Activated T-cell treated with anti-CD3 and anti-CD28 coated beads, Interleukin-2, amount 50 U/mL, for 4 hours (primary cell): ENCODE measurements at regions not wholly inside any gene's neighbourhood (a gene's known extent, or its start where the extent isn't known, plus 50 kb on each side); places are given as distances from the start of the nearest gene placed in this dataset.

Experiments used
- ATAC-seq, 2 donors: fragments of 200-7000 bp; cut with Tn5 transposase; one replicate each; pipeline ENCODE4 v1.10.0; 2021
- DNase-seq: peaks from one replicate; pipeline ENCODE4 v3.0.0-alpha.2; 2020
- H3K27me3 Mint-ChIP-seq: one replicate; pipeline ENCODE4 v1.8.0; 2021; ENCODE audit warnings: low read depth, mixed read lengths
- H3K36me3 Mint-ChIP-seq: one replicate; pipeline ENCODE4 v1.8.0; 2022; ENCODE audit warnings: mixed read lengths; ENCODE audit not compliant: insufficient read depth
- H3K4me1 Mint-ChIP-seq: one replicate; pipeline ENCODE4 v1.8.0; 2021; ENCODE audit warnings: low read depth, mixed read lengths
- H3K4me3 Mint-ChIP-seq: one replicate; pipeline ENCODE4 v1.8.0; 2021; ENCODE audit warnings: mild to moderate bottlenecking, moderate library complexity, mixed read lengths
- H3K9me3 Mint-ChIP-seq: one replicate; pipeline ENCODE4 v1.8.0; 2021; ENCODE audit warnings: mixed read lengths

DNA sequence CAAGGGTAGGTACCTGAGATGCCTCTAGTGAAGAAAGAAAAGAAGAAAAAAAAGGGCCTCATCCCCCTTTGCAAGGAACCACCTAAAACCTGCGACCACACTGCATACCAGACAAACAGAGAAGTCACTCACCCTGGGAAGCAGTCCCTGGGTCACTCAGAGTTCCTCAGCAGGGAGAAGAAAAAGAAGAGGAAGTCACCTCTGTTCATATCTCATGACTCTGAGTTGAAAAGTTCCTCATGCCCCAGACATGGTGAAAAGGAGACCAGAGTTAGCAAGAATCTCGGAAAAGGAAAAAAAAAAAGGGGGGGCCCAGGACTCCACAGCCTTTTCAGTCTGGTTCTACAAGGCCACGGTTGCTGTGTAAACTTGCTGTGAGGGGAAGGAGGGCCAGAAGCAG, 478.4 kb upstream of the NRXN1 start:
- Mint-ChIP-seq H3K9me3 (peaks cover 21% of the 10 kb centered on the region), H3K27me3 (no peaks in the 10 kb centered on the region), H3K4me1 (no peaks in the 10 kb centered on the region), H3K36me3 (no peaks in the 10 kb centered on the region), H3K4me3 (no peak overlapping the region)
- DNase-seq (no peak), ATAC-seq (no peak)

DNA sequence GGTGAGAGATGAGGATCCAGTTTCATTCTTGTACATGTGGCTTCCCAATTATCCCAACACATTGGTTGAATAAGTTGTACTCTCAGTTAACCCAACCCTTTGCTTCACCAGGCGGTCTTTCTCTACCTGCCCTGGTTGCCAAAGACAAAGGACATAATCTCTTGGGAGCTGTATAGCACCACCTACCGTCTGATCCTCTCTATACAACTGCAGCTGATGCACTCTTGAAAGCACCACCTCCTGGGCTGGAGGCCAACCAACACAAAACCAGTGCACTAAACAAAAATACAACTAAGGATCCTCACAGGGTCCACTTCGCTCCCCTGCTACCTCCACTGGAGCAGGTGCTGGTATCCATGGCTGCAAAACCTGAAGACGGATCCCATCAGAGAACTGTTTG, 473.6 kb upstream of the NRXN1 start:
- no peak for DNase-seq
- no peak overlapping the region for H3K4me3 Mint-ChIP-seq
- no peaks in the 10 kb centered on the region for H3K36me3 Mint-ChIP-seq
- peaks cover 11% of the 10 kb centered on the region for H3K9me3 Mint-ChIP-seq
- no peaks in the 10 kb centered on the region for H3K4me1 Mint-ChIP-seq
- no peaks in the 10 kb centered on the region for H3K27me3 Mint-ChIP-seq
- no peak for ATAC-seq

- Mint-ChIP-seq H3K4me1 (no peaks in the 10 kb centered on the region), H3K27me3 (no peaks in the 10 kb centered on the region), H3K36me3 (no peaks in the 10 kb centered on the region), H3K4me3 (no peak overlapping the region), H3K9me3 (peaks cover 25% of the 10 kb centered on the region)
- ATAC-seq (no peak), DNase-seq (no peak)
Measured at GRCh38 chr2:51490576-51491234, 458.8 kb upstream of the NRXN1 start.

- Mint-ChIP-seq H3K4me3 (no peak overlapping the region), H3K4me1 (no peaks in the 10 kb centered on the region), H3K36me3 (no peaks in the 10 kb centered on the region), H3K27me3 (no peaks in the 10 kb centered on the region), H3K9me3 (peaks cover 18% of the 10 kb centered on the region)
- no peak for ATAC-seq
- no peak for DNase-seq
Measured at GRCh38 chr2:51484605-51485004, 452.7 kb upstream of the NRXN1 start.

- Mint-ChIP-seq H3K9me3 (peaks cover 18% of the 10 kb centered on the region), H3K27me3 (no peaks in the 10 kb centered on the region), H3K4me3 (no peak overlapping the region), H3K4me1 (no peaks in the 10 kb centered on the region), H3K36me3 (no peaks in the 10 kb centered on the region)
- DNase-seq (no peak), ATAC-seq (no peak)
Measured at GRCh38 chr2:51483720-51484119, 451.8 kb upstream of the NRXN1 start.

DNA sequence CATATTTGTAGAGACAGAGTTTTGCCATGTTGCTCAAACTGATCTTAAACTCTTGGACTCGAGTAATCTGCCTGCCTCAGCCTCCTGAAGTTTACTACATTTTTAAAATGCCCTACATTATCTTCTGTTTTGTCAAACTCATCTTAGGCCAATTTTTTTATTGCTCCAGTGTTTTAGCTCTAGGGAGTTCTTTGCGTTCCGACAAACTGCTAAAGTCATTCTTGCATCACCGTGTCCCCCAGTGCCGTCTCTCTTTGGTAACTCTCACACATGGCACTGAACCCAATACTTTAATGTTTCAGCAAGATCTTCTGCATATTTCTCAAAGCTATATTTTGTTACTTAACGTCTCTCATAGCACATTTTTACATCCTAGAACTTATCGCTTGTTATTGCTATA, 440.9 kb upstream of the NRXN1 start:
- Mint-ChIP-seq H3K4me3 (no peak overlapping the region), H3K4me1 (no peaks in the 10 kb centered on the region), H3K36me3 (no peaks in the 10 kb centered on the region), H3K9me3 (peaks cover 17% of the 10 kb centered on the region), H3K27me3 (no peaks in the 10 kb centered on the region)
- DNase-seq (no peak), ATAC-seq (no peak)

- Mint-ChIP-seq H3K4me1 (no peaks in the 10 kb centered on the region), H3K36me3 (no peaks in the 10 kb centered on the region), H3K9me3 (peaks cover 17% of the 10 kb centered on the region), H3K27me3 (no peaks in the 10 kb centered on the region), H3K4me3 (no peak overlapping the region)
- DNase-seq (no peak), ATAC-seq (no peak)
Measured at GRCh38 chr2:51472300-51472699, 440.4 kb upstream of the NRXN1 start.

- no peak for DNase-seq
- Mint-ChIP-seq H3K36me3 (no peaks in the 10 kb centered on the region), H3K9me3 (peaks cover 17% of the 10 kb centered on the region), H3K4me1 (no peaks in the 10 kb centered on the region), H3K27me3 (no peaks in the 10 kb centered on the region), H3K4me3 (no peak overlapping the region)
- ATAC-seq, result no peak
Measured at GRCh38 chr2:51469102-51469501, 437.2 kb upstream of the NRXN1 start.

DNA sequence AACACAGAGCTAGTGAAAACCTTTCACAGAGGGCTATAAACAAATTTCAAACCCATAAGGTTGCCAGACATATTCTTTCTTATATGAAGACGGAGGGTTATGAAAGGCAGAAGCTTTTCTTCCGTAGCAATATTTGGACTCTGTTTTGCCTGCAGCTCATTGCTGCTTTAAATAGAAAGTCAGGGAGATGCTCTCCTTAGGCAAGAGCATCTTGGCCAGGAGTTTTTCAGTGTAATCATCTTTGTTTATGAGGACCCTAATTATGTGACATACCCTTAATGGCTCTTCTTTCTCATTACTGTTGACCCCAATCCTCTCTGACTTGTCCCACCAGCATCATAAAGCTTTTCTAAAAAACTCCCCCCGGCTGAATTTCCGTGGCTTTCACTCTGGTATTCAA, 433.4 kb upstream of the NRXN1 start:
- DNase-seq (no peak), ATAC-seq (no peak)
- Mint-ChIP-seq H3K9me3 (peaks cover 7% of the 10 kb centered on the region), H3K4me1 (no peaks in the 10 kb centered on the region), H3K36me3 (no peaks in the 10 kb centered on the region), H3K27me3 (no peaks in the 10 kb centered on the region), H3K4me3 (no peak overlapping the region)

DNA sequence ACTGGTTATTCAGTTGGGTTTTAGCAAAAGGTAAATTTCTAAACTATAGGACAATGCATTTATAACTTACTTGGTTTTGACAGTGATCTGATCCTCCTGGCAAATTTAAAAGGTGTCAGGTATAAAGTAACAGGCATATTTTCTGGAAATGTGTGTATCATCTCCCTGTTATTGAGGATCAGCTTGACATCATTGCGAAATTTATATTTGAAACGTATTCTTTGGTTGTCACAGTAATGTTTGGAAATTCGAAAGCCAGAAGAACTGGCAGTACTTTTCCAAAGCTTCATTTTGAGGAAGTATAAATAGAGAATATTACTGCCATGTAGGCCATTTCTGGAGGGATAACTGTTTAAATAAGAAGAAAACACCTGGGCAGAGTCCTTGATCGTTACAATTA, 422.2 kb upstream of the NRXN1 start:
- no peak overlapping the region for H3K4me3 Mint-ChIP-seq
- ATAC-seq (no peak), DNase-seq (no peak)
- no peaks in the 10 kb centered on the region for H3K36me3 Mint-ChIP-seq
- peaks cover 11% of the 10 kb centered on the region for H3K9me3 Mint-ChIP-seq
- no peaks in the 10 kb centered on the region for H3K4me1 Mint-ChIP-seq
- no peaks in the 10 kb centered on the region for H3K27me3 Mint-ChIP-seq

DNA sequence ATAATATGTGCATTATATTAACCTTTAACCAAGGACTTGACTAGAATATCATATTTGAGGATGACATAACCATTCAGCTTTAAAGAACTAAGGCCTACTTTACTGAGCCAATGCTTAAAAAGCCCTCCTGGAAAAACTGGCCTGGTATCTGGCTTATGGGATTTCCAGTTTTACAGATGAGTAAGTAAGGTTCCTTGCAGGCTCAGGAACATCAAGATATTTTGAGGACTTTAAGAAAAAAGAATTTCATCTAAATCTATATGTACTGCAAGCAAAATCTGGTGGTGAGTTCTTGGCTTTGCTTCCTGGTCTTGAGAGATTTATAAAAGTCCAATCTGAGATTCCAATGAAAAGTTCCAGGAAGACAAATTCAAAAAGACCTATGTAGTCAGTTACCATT, 417.0 kb upstream of the NRXN1 start:
- Mint-ChIP-seq H3K4me1 (no peaks in the 10 kb centered on the region), H3K9me3 (peaks cover 14% of the 10 kb centered on the region), H3K4me3 (no peak overlapping the region), H3K36me3 (no peaks in the 10 kb centered on the region), H3K27me3 (no peaks in the 10 kb centered on the region)
- ATAC-seq, result no peak
- DNase-seq, result no peak

DNA sequence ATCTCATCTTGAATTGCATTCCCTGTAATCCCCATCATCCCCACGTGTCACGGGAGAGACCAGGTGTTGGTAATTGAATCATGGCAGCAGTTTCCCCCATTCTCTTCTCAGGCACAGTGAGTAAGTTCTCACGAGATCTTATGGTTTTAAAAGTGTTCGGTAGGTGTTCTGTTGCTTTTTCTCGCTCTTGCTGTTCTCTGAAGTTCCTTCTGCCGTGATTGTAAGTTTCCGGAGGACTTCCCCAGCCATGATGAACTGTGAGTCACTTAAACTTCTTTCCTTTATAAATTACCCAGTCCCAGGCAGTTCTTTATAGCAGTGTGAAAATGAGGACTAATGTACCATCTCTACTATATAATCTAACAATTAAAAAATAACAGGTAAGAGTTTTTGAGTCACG, 409.9 kb upstream of the NRXN1 start:
- H3K4me3 Mint-ChIP-seq, result no peak overlapping the region
- ATAC-seq (no peak), DNase-seq (no peak)
- H3K27me3 Mint-ChIP-seq, result no peaks in the 10 kb centered on the region
- no peaks in the 10 kb centered on the region for H3K36me3 Mint-ChIP-seq
- H3K4me1 Mint-ChIP-seq, result no peaks in the 10 kb centered on the region
- peaks cover 6% of the 10 kb centered on the region for H3K9me3 Mint-ChIP-seq

DNA sequence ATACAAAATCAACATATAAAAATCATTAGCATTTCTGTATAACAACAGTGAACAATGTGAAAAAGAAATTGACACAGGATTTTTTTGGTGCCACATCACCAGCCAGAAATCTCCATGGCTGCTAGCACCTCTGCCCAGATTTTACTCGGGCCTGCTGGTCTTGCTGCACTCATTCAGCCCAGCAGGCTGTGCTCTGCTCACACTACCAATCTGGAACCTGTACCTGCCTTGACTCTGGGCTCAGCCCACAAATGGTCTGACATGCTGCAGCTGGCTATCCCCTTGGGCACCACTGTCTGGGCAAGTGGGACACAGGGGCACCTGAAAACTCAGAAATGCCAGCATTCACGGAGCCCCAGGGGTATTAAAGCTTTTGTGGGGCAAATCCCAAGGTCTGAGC, 392.5 kb upstream of the NRXN1 start:
- Mint-ChIP-seq H3K9me3 (peaks cover 10% of the 10 kb centered on the region), H3K4me1 (no peaks in the 10 kb centered on the region), H3K36me3 (no peaks in the 10 kb centered on the region), H3K4me3 (no peak overlapping the region), H3K27me3 (no peaks in the 10 kb centered on the region)
- DNase-seq (no peak), ATAC-seq (no peak)

GRCh38 chr2:51420511-51420910, 388.6 kb upstream of the NRXN1 start:
- Mint-ChIP-seq H3K4me3 (no peak overlapping the region), H3K27me3 (no peaks in the 10 kb centered on the region), H3K36me3 (no peaks in the 10 kb centered on the region), H3K9me3 (peaks cover 9% of the 10 kb centered on the region), H3K4me1 (no peaks in the 10 kb centered on the region)
- ATAC-seq (no peak), DNase-seq (no peak)

- Mint-ChIP-seq H3K27me3 (no peaks in the 10 kb centered on the region), H3K9me3 (peaks cover 17% of the 10 kb centered on the region), H3K36me3 (no peaks in the 10 kb centered on the region), H3K4me1 (no peaks in the 10 kb centered on the region), H3K4me3 (no peak overlapping the region)
- ATAC-seq, result no peak
- DNase-seq, result no peak
Measured at GRCh38 chr2:51413726-51414125, 381.8 kb upstream of the NRXN1 start.

DNA sequence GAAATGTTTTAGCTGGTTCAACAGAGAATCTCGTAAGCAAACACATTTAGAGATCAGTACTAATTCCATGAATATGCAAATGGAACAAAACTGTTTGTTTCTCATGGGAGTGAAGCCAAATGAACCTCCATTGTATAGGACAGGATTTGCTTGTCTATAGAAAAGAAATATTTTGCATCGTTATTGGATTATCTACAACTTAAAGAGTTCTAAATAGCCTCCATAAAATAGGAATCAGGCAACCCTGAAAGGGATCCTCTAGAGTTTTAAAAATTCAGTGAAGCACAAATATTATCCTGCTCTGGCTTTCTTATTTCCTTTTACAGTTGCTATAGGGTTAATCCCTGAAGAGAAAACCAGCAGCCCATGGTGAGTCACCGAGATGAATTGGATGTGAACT, 378.4 kb upstream of the NRXN1 start:
- ATAC-seq (no peak), DNase-seq (no peak)
- H3K4me3 Mint-ChIP-seq, result no peak overlapping the region
- H3K27me3 Mint-ChIP-seq, result no peaks in the 10 kb centered on the region
- no peaks in the 10 kb centered on the region for H3K36me3 Mint-ChIP-seq
- no peaks in the 10 kb centered on the region for H3K4me1 Mint-ChIP-seq
- peaks cover 29% of the 10 kb centered on the region for H3K9me3 Mint-ChIP-seq
